NT2/D1 (cell line): ENCODE measurements at regions not wholly inside any gene's neighbourhood (a gene's known extent, or its start where the extent isn't known, plus 50 kb on each side); places are given as distances from the start of the nearest gene placed in this dataset.

Experiments used
- DNase-seq: peaks from one replicate; pipeline ENCODE4 v3.0.0-alpha.2; 2011; ENCODE audit warnings: low read depth, low spot score
- H3K27me3 ChIP-seq: 2 replicates; pipeline ENCODE4 v1.6.0; 2011; ENCODE audit warnings: mild to moderate bottlenecking; ENCODE audit not compliant: insufficient read length, insufficient read depth
- H3K36me3 ChIP-seq: 2 replicates; pipeline ENCODE4 v1.6.1; 2011; ENCODE audit warnings: mild to moderate bottlenecking, low read length, mixed read lengths; ENCODE audit not compliant: insufficient read depth, insufficient read length
- H3K4me1 ChIP-seq: 2 replicates; pipeline ENCODE4 v1.5.1; 2011; ENCODE audit not compliant: insufficient read depth, insufficient read length
- H3K4me3 ChIP-seq: 2 replicates; pipeline ENCODE4 v1.5.1; 2011; ENCODE audit warnings: low read depth; ENCODE audit not compliant: insufficient read length
- H3K9ac ChIP-seq: 2 replicates; pipeline ENCODE4 v1.6.0; 2011; ENCODE audit warnings: low read depth; ENCODE audit not compliant: insufficient read length
- H3K9me3 ChIP-seq: 2 replicates; pipeline ENCODE4 v1.5.1; 2011; ENCODE audit warnings: mild to moderate bottlenecking, low read length; ENCODE audit not compliant: insufficient read depth
- SUZ12 ChIP-seq: IDR thresholded peaks from 2 replicates; pipeline ENCODE4 v1.6.1; 2011; ENCODE audit not compliant: insufficient read length, insufficient read depth; ENCODE audit errors: extremely low read depth
- YY1 ChIP-seq: IDR thresholded peaks from 2 replicates; pipeline ENCODE4 v1.6.1; 2011; ENCODE audit not compliant: insufficient read length, insufficient read depth
- ZNF274 ChIP-seq: IDR thresholded peaks from 2 replicates; pipeline ENCODE4 v1.6.1; 2011; ENCODE audit warnings: mild to moderate bottlenecking, low read depth, low read length

- no peak for TF ChIP-seq YY1
- no peak for TF ChIP-seq ZNF274
- no peak for TF ChIP-seq SUZ12
- H3K36me3 ChIP-seq: no peaks in the 10 kb centered on the region
Observed at GRCh38 chr5:62719061-62719720, 140.6 kb downstream of the LRRC70 start.

GRCh38 chr5:62718324-62718723, 139.7 kb downstream of the LRRC70 start:
- TF ChIP-seq YY1: no peak
- TF ChIP-seq SUZ12: no peak
- TF ChIP-seq ZNF274: no peak
- no peaks in the 10 kb centered on the region for H3K36me3 ChIP-seq
- H3K27me3 ChIP-seq: no peaks in the 10 kb centered on the region
- no peak overlapping the region for H3K4me3 ChIP-seq
- H3K4me1 ChIP-seq: no peaks in the 10 kb centered on the region
- no peak overlapping the region for H3K9ac ChIP-seq
- DNase-seq: peak; percentile 36
- no peaks in the 10 kb centered on the region for H3K9me3 ChIP-seq

More at GRCh38 chr5:62719061-62719720, 140.6 kb downstream of the LRRC70 start:
- no peak for DNase-seq
- Histone ChIP-seq H3K27me3 (no peaks in the 10 kb centered on the region), H3K4me3 (no peak overlapping the region), H3K4me1 (no peaks in the 10 kb centered on the region), H3K9ac (no peak overlapping the region), H3K9me3 (no peaks in the 10 kb centered on the region)

GRCh38 chr5:62717301-62717933, 138.8 kb downstream of the LRRC70 start:
- Histone ChIP-seq H3K4me3 (no peak overlapping the region), H3K36me3 (no peaks in the 10 kb centered on the region)

GRCh38 chr5:62714296-62714695, 135.7 kb downstream of the LRRC70 start:
- no peak overlapping the region for H3K4me3 ChIP-seq
- no peaks in the 10 kb centered on the region for H3K4me1 ChIP-seq
- H3K36me3 ChIP-seq: no peaks in the 10 kb centered on the region
- H3K9ac ChIP-seq: no peak overlapping the region
- DNase-seq: no peak
- H3K27me3 ChIP-seq: no peaks in the 10 kb centered on the region
- TF ChIP-seq ZNF274: no peak
- no peak for TF ChIP-seq YY1
- no peak for TF ChIP-seq SUZ12
- no peaks in the 10 kb centered on the region for H3K9me3 ChIP-seq

More at GRCh38 chr5:62717301-62717933, 138.8 kb downstream of the LRRC70 start:
- Histone ChIP-seq H3K9ac (no peak overlapping the region), H3K9me3 (no peaks in the 10 kb centered on the region), H3K4me1 (no peaks in the 10 kb centered on the region), H3K27me3 (no peaks in the 10 kb centered on the region)
- TF ChIP-seq ZNF274 (no peak), SUZ12 (no peak), YY1 (no peak)
- DNase-seq: peak; percentile 23

GRCh38 chr5:62708481-62709325, 130.1 kb downstream of the LRRC70 start:
- Histone ChIP-seq H3K9ac (no peak overlapping the region), H3K4me3 (no peak overlapping the region), H3K27me3 (no peaks in the 10 kb centered on the region), H3K4me1 (no peaks in the 10 kb centered on the region), H3K9me3 (peaks cover 14% of the 10 kb centered on the region), H3K36me3 (no peaks in the 10 kb centered on the region)
- no peak for DNase-seq
- TF ChIP-seq YY1 (no peak), SUZ12 (no peak), ZNF274 (no peak)

GRCh38 chr5:62707563-62707962, 128.9 kb downstream of the LRRC70 start:
- H3K36me3 ChIP-seq: no peaks in the 10 kb centered on the region
- H3K9me3 ChIP-seq: peaks cover 14% of the 10 kb centered on the region
- H3K9ac ChIP-seq: no peak overlapping the region
- H3K4me3 ChIP-seq: no peak overlapping the region
- H3K4me1 ChIP-seq: no peaks in the 10 kb centered on the region
- no peaks in the 10 kb centered on the region for H3K27me3 ChIP-seq
- DNase-seq: no peak
- no peak for TF ChIP-seq ZNF274
- TF ChIP-seq YY1: no peak
- no peak for TF ChIP-seq SUZ12

GRCh38 chr5:62707131-62707530, 128.5 kb downstream of the LRRC70 start:
- no peak overlapping the region for H3K9ac ChIP-seq
- TF ChIP-seq ZNF274 (no peak), SUZ12 (no peak), YY1 (no peak)
- no peak for DNase-seq

More at GRCh38 chr5:62707131-62707530, 128.5 kb downstream of the LRRC70 start:
- Histone ChIP-seq H3K36me3 (no peaks in the 10 kb centered on the region), H3K4me1 (no peaks in the 10 kb centered on the region), H3K27me3 (no peaks in the 10 kb centered on the region), H3K4me3 (no peak overlapping the region), H3K9me3 (peaks cover 14% of the 10 kb centered on the region)
